ENCODE measurements at regions not wholly inside any gene's neighbourhood (a gene's known extent, or its start where the extent isn't known, plus 50 kb on each side); places are given as distances from the start of the nearest gene placed in this dataset.
A peak's percentile ranks its signal among the peaks of the same experiment; 100 is the strongest.
"Not testable (repeated sequence)": the region's sequence is repeated elsewhere in the genome, so short reads cannot be mapped to it uniquely, and the experiment has no call there.

DNA sequence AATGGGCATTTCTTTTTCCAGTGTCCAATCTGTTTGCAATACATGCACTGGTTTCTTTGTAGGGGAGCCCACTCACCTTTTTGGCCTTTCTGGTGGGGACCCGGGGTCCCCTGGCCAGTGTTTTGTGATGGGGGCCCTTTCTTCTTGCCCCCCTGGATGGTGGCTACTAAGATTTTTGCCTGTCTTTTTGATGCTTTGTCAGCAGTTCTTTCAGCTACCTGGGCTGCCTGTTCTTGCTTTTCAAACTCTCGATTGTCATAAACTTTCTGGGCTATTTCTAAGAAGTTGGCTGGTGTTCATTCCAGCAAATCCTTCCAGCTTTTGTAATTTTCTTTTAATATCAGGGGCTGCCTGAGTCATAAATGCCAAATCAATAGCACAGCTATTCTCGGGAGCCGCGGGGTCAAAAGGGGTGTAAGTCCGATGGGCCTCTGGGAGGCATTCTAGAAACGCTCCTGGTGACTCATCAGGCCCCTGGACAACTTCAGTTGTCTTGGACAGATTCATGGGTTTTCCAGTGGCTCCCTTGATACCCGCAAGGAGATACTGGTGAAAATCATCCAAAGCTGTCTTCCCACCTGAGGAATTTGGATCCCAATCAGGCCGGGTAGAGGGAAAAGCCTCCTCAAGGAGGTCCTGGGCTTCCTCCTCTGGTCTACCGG lies 79.0 kb downstream of the PRR15 start:
- no peak for TF ChIP-seq CTCF (IDR thresholded peaks at IDR 0.05)
- Mint-ChIP-seq H3K27me3 (ENCODE audit: unreplicated experiment) (no peaks in the 10 kb centered on the region), H3K4me1 (ENCODE audit: unreplicated experiment) (peaks cover 29% of the 10 kb centered on the region)

GRCh38 chr7:29646116-29646515 lies 82.5 kb downstream of the PRR15 start:
- peaks cover 23% of the 10 kb centered on the region for H3K4me1 Mint-ChIP-seq (ENCODE audit: unreplicated experiment)
- H3K9me3 Mint-ChIP-seq (ENCODE audit: unreplicated experiment); H3K36me3 Mint-ChIP-seq (ENCODE audit: unreplicated experiment); DNase-seq (ENCODE audit: extremely low spot score, unreplicated experiment); H3K27ac Mint-ChIP-seq (ENCODE audit: unreplicated experiment); H3K27me3 Mint-ChIP-seq (ENCODE audit: unreplicated experiment); H3K4me3 Mint-ChIP-seq (ENCODE audit: unreplicated experiment): not testable (repeated sequence)

More for the DNA sequence above, 79.0 kb downstream of the PRR15 start:
- Mint-ChIP-seq H3K27ac (ENCODE audit: unreplicated experiment) (peak overlapping the region; percentile 66), H3K36me3 (ENCODE audit: unreplicated experiment) (no peaks in the 10 kb centered on the region), H3K9me3 (ENCODE audit: unreplicated experiment) (no peaks in the 10 kb centered on the region), H3K4me3 (ENCODE audit: unreplicated experiment) (no peak overlapping the region)
- no peak for DNase-seq (ENCODE audit: extremely low spot score, unreplicated experiment)

DNA sequence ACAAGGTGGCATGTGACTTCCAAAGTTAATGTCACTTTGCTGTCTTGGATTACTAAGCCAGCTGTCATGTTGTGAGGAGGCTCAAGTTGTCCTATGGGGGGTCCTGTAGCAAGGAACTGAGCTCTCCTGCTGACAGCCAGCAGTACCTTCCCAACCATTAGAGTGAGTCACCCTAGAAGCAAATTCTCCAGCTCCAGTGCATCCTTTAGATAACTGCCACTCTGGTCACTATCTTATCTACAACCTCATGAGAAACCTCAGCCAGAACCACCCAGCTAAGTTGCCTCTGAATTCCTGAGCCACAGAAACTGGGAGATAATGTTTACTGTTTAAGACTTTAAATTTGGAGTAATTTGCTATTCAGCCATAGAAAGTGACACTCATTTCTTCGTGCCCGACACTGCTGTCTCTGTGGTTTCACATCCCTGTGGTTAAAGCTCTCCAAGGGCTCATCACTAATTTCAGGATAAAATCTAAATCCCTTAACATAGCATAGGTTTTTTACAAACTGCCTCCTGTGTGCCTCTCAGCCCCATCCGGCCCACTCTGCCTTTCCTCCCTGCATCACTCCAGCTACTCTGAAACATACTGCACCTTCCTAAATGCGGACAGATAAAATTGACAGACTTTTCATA lies 83.5 kb downstream of the PRR15 start:
- Mint-ChIP-seq H3K4me1 (ENCODE audit: unreplicated experiment) (peaks cover 12% of the 10 kb centered on the region), H3K27me3 (ENCODE audit: unreplicated experiment) (no peaks in the 10 kb centered on the region), H3K9me3 (ENCODE audit: unreplicated experiment) (no peaks in the 10 kb centered on the region), H3K36me3 (ENCODE audit: unreplicated experiment) (peaks cover 2% of the 10 kb centered on the region), H3K27ac (ENCODE audit: unreplicated experiment) (no peak overlapping the region), H3K4me3 (ENCODE audit: unreplicated experiment) (no peak overlapping the region)
- no peak for DNase-seq (ENCODE audit: extremely low spot score, unreplicated experiment)
- TF ChIP-seq CTCF (IDR thresholded peaks at IDR 0.05): no peak

DNA sequence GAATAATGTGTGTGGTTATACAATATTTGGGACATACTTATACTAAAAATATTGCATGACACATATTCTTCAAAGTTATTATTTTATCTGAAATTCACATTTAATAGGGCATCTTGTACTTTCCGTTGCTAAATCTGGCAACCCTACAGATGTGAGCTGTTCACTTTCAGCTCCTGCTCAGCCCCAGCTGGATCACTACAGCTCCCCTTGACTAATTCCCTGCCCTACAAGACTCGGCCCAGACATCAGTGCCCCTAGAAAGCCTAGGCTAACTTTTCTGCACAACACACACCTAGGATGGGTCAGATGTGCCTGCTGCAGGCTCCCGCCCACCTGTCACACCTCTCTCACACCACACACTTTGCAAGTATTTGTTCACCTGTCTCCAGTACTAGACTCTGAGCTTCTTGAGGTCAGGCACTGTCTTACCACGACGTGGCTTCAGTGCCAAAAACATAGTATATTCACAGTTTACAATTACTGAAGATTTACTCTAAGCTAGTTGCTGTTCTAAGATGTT lies 84.1 kb downstream of the PRR15 start:
- not testable (repeated sequence) for H3K27ac Mint-ChIP-seq (ENCODE audit: unreplicated experiment); H3K4me1 Mint-ChIP-seq (ENCODE audit: unreplicated experiment); H3K36me3 Mint-ChIP-seq (ENCODE audit: unreplicated experiment); H3K9me3 Mint-ChIP-seq (ENCODE audit: unreplicated experiment); H3K4me3 Mint-ChIP-seq (ENCODE audit: unreplicated experiment); H3K27me3 Mint-ChIP-seq (ENCODE audit: unreplicated experiment); DNase-seq (ENCODE audit: extremely low spot score, unreplicated experiment)

GRCh38 chr7:29649028-29649716 lies 85.5 kb downstream of the PRR15 start:
- DNase-seq (ENCODE audit: extremely low spot score, unreplicated experiment): no peak
- peaks cover 2% of the 10 kb centered on the region for H3K36me3 Mint-ChIP-seq (ENCODE audit: unreplicated experiment)
- H3K4me1 Mint-ChIP-seq (ENCODE audit: unreplicated experiment): no peaks in the 10 kb centered on the region
- no peak overlapping the region for H3K27ac Mint-ChIP-seq (ENCODE audit: unreplicated experiment)
- no peaks in the 10 kb centered on the region for H3K9me3 Mint-ChIP-seq (ENCODE audit: unreplicated experiment)
- H3K4me3 Mint-ChIP-seq (ENCODE audit: unreplicated experiment): no peak overlapping the region
- TF ChIP-seq CTCF (IDR thresholded peaks at IDR 0.05): no peak
- no peaks in the 10 kb centered on the region for H3K27me3 Mint-ChIP-seq (ENCODE audit: unreplicated experiment)

- DNase-seq (ENCODE audit: extremely low spot score, unreplicated experiment): no peak
- Mint-ChIP-seq H3K4me1 (ENCODE audit: unreplicated experiment) (no peaks in the 10 kb centered on the region), H3K27me3 (ENCODE audit: unreplicated experiment) (no peaks in the 10 kb centered on the region), H3K27ac (ENCODE audit: unreplicated experiment) (no peak overlapping the region), H3K4me3 (ENCODE audit: unreplicated experiment) (no peak overlapping the region), H3K9me3 (ENCODE audit: unreplicated experiment) (no peaks in the 10 kb centered on the region), H3K36me3 (ENCODE audit: unreplicated experiment) (peaks cover 2% of the 10 kb centered on the region)
- TF ChIP-seq CTCF (IDR thresholded peaks at IDR 0.05): no peak
Observed at GRCh38 chr7:29649876-29650275, 86.2 kb downstream of the PRR15 start.

All from osteocyte (in vitro differentiated cells).